ENCODE measurements at regions not wholly inside any gene's neighbourhood (a gene's known extent, or its start where the extent isn't known, plus 50 kb on each side); places are given as distances from the start of the nearest gene placed in this dataset.
A peak's percentile ranks its signal among the peaks of the same experiment; 100 is the strongest.

- no peak for DNase-seq (ENCODE audit: low read depth)
- no peak overlapping the region for H3K4me3 ChIP-seq (ENCODE audit: low read depth, low read length)
Observed at GRCh38 chr16:54690710-54691109, 240.0 kb upstream of the IRX5 start.

GRCh38 chr16:54690306-54690705 is 240.4 kb upstream of the IRX5 start:
- DNase-seq (ENCODE audit: low read depth), result no peak
- H3K4me3 ChIP-seq (ENCODE audit: low read depth, low read length), result no peak overlapping the region

GRCh38 chr16:54689072-54689865 is 241.4 kb upstream of the IRX5 start:
- H3K4me3 ChIP-seq (ENCODE audit: low read depth, low read length), result no peak overlapping the region
- DNase-seq (ENCODE audit: low read depth), result no peak

DNA sequence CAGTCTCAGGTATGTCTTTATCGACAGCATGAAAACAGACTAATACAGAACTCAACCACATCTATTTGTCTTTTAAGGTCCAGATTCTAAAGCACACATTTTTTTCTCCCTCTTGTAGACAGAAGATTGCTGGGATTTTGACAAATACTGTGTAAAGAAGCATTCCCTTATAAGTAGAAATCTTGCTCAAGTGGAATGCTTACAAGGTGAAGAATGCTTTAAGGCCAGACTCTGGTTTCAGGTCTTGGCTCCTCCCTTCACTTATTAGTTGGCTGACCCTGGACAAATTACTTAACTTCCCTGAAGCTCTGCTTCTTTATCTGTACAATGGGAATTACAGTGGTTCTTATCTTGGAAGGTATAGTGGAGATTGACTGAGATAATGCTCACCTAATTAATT is 242.3 kb upstream of the IRX5 start:
- H3K4me3 ChIP-seq (ENCODE audit: low read depth, low read length), result no peak overlapping the region
- no peak for DNase-seq (ENCODE audit: low read depth)

DNA sequence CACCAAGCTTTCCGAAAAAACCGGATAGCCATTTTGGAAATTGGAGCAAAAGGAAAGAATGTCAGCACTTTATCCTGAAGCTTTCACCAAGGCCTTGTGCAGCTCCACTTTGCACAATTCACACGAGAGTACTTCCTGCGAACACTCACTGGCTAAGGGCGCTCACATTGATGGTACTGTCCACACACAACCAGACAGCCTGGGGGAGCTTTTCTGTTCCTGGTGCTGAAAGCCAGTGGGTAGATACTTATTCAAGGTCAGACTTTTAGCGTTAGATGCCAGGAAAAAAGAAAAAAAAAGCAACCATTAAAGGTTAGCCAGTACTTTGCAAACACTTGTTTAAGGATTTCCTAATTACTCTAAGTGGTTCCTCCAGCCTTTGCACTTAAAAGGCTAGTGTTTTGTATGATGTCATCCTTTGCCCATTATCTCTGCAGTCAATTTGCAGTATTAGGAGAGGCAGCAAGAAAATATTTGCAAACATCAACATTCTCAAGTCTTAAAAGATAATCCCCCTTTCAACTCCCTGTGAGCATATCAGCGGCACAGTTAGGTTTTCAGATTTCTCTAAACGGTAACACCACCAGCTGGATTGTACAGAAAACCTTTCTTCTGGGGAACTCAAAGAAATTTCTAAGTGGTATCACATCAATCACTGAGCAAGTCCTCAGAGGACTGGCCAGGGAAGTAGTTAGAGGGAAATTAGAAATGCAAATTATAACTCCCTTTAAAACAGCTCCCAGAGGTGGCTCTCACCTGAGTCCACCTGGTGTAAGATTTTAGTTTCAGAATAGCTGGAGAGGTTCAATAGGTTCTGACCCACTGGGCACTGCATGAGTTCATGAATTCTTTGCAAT is 243.4 kb upstream of the IRX5 start:
- no peak for DNase-seq (ENCODE audit: low read depth)
- no peak overlapping the region for H3K4me3 ChIP-seq (ENCODE audit: low read depth, low read length)

DNA sequence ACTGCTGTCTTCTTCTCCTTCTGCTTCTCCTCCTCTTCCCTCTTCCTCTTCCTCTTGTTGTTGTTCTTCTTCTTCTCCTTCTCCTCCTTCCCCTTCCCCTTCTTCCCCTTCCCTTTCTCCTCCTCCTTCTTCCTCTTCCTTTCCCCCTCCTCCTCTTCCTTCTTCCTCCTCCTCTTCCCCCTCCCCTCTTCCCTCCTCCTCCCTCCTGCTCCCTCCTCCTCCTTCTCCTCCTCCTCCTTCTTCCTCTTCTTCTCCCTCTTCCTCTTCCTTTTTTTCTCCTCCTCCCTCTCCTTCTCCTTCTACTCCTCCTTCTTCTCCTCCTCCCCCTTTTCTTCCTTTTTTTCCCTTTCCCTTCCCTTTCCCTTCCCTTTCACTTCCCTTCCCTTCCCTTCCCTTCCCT is 245.0 kb upstream of the IRX5 start:
- H3K4me3 ChIP-seq (ENCODE audit: low read depth, low read length), result no peak overlapping the region
- no peak for DNase-seq (ENCODE audit: low read depth)

GRCh38 chr16:54679531-54679930 is 251.1 kb upstream of the IRX5 start:
- no peak for DNase-seq (ENCODE audit: low read depth)
- no peak overlapping the region for H3K4me3 ChIP-seq (ENCODE audit: low read depth, low read length)

- H3K4me3 ChIP-seq (ENCODE audit: low read depth, low read length), result no peak overlapping the region
- no peak for DNase-seq (ENCODE audit: low read depth)
Observed at GRCh38 chr16:54677308-54677950, 253.2 kb upstream of the IRX5 start.

GRCh38 chr16:54673313-54673712 is 257.4 kb upstream of the IRX5 start:
- no peak for DNase-seq (ENCODE audit: low read depth)
- H3K4me3 ChIP-seq (ENCODE audit: low read depth, low read length), result no peak overlapping the region

GRCh38 chr16:54672500-54672899 is 258.2 kb upstream of the IRX5 start:
- H3K4me3 ChIP-seq (ENCODE audit: low read depth, low read length), result no peak overlapping the region
- DNase-seq (ENCODE audit: low read depth), result no peak

DNA sequence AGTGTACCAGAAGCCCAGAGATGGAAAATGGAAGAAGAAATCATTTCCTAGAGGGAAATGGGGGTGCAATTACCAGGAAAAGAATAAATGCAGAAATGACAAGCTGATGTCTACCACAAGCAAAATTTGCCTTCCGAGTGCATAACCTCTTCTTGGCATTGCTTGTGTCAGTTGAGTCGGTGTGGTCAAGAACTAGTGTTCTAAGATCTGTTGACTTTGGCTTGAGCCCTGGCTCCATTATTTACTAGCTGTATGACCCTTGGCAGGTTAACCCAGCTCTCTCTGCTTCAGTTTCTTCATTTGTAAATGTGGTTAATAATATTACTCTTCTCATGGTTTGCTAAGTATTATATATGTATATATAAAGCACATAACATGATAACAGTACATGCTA is 273.0 kb upstream of the IRX5 start:
- no peak for DNase-seq (ENCODE audit: low read depth)
- H3K4me3 ChIP-seq (ENCODE audit: low read depth, low read length), result no peak overlapping the region

DNA sequence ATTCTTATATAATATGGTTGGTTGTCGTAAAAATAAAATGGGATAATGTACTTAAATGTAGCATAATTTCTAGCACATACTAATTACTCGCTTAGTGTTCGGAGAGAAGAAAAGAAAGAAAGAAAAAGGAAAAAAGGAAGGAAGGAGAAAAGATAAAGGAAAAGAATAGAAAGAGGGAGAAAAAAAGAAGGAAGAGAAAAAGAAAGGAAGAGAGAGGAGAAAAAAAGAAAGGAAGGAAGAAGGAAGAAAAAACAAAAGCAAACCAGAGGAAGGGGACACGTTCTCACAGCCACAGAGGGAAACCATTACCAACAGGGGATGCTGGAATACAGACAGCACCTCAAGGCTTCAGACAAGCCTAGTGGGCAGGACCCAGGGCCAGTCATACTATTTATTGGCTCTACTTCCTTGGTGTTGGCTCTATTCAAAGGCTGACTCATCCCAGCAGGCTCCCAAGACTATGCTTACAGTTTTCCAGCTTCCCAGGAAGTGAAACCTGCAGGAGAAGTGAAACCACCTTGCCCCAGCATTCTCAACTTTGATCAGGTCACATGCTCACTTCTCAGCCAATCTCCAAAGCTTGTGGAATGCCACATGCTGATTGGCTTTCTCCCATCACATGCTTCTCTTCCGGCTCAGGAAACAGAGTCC is 273.5 kb upstream of the IRX5 start:
- no peak for DNase-seq (ENCODE audit: low read depth)
- H3K4me3 ChIP-seq (ENCODE audit: low read depth, low read length), result no peak overlapping the region

- H3K4me3 ChIP-seq (ENCODE audit: low read depth, low read length), result no peak overlapping the region
- DNase-seq (ENCODE audit: low read depth), result no peak
Observed at GRCh38 chr16:54655121-54655590, 275.5 kb upstream of the IRX5 start.

- DNase-seq (ENCODE audit: low read depth), result no peak
- no peak overlapping the region for H3K4me3 ChIP-seq (ENCODE audit: low read depth, low read length)
Observed at GRCh38 chr16:54654429-54654828, 276.2 kb upstream of the IRX5 start.

DNA sequence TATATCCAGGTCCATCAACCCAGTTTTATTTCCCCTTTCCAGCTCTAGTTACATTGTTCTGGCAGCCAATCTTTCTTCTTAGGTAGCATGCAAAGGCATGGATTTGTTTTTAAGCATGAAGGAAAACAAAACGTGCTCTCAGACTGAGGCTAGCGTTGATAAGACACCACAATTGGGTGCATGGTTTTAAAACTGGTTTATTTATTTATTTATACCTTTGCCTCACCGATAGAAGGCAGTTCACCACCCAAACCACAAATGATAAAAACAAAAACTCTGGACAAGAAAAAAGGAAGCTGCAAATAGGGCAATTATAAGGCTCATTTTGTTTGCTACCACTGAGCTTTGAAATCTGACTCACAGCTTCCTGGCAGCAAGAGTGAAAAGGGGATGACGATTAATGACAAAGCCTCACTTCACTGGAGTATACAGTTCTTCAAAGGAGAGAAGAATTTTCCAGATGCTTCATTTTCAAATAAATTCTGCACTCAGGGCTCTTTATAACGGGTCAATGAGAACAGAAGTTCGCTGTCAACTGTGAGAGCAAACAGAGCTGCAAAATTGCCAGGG is 278.4 kb upstream of the IRX5 start:
- DNase-seq (ENCODE audit: low read depth), result no peak
- no peak overlapping the region for H3K4me3 ChIP-seq (ENCODE audit: low read depth, low read length)

- H3K4me3 ChIP-seq (ENCODE audit: low read depth, low read length), result no peak overlapping the region
- no peak for DNase-seq (ENCODE audit: low read depth)
Observed at GRCh38 chr16:54651440-54652195, 279.0 kb upstream of the IRX5 start.

DNA sequence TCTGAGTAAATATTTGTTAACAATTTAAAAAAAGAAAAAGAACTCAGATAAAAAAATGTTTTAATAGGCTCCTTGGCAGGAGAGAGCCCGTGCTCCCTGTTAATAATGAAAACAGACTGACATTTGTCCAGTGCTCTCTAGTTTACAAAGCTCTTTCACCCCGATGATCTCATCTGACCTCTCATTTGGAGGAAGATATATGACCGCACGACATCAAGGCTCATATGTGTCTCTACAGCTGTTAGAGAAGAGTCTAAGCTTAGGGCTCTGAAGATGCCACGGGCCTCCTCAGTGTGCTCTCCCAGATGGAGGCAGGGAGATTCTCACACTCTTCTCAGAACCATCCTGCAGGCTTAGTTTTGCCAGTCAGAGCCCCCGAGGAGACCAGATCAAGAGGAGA is 280.8 kb upstream of the IRX5 start:
- no peak for DNase-seq (ENCODE audit: low read depth)

DNA sequence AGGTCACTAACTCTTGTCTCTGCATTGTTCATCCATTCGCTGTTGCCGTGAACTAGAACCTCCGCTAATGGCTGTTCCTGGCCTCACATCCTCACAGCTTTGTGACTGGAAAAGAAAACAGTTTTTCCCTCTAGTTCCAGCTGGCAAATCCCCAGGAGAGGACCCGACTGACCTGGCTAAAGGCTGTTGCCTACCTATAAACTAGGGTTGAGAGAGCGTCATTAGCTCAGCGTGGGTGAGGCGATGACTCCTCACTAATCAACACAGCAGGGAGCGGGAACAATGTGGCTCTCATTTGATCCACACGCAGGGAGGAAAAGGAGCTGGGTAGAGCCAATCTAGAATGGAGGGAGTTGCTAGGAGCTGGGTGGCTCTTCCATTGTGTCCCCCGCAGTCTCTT is 282.1 kb upstream of the IRX5 start:
- no peak for DNase-seq (ENCODE audit: low read depth)
- H3K4me3 ChIP-seq (ENCODE audit: low read depth, low read length), result no peak overlapping the region

More for the DNA sequence above, 280.8 kb upstream of the IRX5 start:
- H3K4me3 ChIP-seq (ENCODE audit: low read depth, low read length), result no peak overlapping the region

DNA sequence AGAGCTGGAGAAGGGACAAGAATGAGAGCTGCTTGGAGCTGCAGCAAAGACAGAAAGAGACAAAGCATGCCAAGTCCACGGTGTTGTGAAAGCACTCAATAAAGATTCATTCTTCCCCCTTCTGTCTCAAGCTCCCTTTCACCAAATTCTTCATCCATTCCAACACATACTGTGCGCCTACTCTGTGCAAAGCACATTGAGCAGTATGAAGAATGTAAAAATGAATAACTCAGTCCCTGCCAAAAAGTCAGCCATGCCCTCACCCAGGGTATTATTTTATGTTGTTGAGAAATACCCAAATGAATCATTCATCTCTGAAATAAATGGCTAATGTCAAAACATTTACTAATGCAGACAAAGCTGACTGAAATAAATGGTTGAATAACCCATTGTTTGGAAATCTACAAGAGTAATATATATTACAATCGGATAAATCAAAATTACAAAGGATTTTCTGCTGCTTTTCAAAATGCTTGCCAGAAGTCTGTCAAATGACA is 282.9 kb upstream of the IRX5 start:
- H3K4me3 ChIP-seq (ENCODE audit: low read depth, low read length), result no peak overlapping the region
- peak; percentile 25 for DNase-seq (ENCODE audit: low read depth)

All from skeletal muscle cell (primary cell).